RWPE1 (cell line): ENCODE measurements at regions not wholly inside any gene's neighbourhood (a gene's known extent, or its start where the extent isn't known, plus 50 kb on each side); places are given as distances from the start of the nearest gene placed in this dataset.

ENCODE experiments used
- CTCF ChIA-PET: fragments of 350-600 bp; sonication (Branson Sonifier 250); formaldehyde crosslinking; extraction: SDS; loops from one replicate; lab custom pipeline; 2021; lab: Yijun Ruan, JAX
- POLR2A ChIA-PET: fragments of 400-600 bp; formaldehyde crosslinking; extraction: SDS; loops from one replicate; lab custom pipeline; 2020; ENCODE audit warnings: antibody characterized with exemption; ENCODE audit not compliant: low non-redundant PET; lab: Yijun Ruan, JAX
- DNase-seq: peaks from one replicate; pipeline ENCODE4 v3.0.0; 2012; ENCODE audit warnings: low spot score
- H3K27ac ChIP-seq: fragments of 450-650 bp; 2 replicates; pipeline ENCODE4 v1.5.1; 2017
- CTCF ChIP-seq: fragments of 450-650 bp; conservative IDR thresholded peaks from 2 replicates; pipeline ENCODE4 v1.5.1; 2017; ENCODE audit warnings: low read depth, mild to moderate bottlenecking

- no peak for TF ChIP-seq CTCF
- no peak for DNase-seq
- CTCF ChIA-PET = no interaction called here
- H3K27ac ChIP-seq = no peak overlapping the region
- POLR2A ChIA-PET = no interaction called here
These were observed 95.9 kb downstream of the GLUL start for GRCh38 chr1:182295697-182296096.

- TF ChIP-seq CTCF = no peak
- no peak overlapping the region for H3K27ac ChIP-seq
- POLR2A ChIA-PET = no interaction called here
- DNase-seq = no peak
- CTCF ChIA-PET = no interaction called here
These were observed 98.4 kb downstream of the GLUL start for GRCh38 chr1:182293119-182293589.

GRCh38 chr1:182292193-182292741 lies 99.3 kb downstream of the GLUL start:
- POLR2A ChIA-PET = no interaction called here
- no peak for DNase-seq
- H3K27ac ChIP-seq = no peak overlapping the region
- CTCF ChIA-PET = interaction anchor here (0.6 kb wide), 1 partner anchor 592 kb away, joined by 4 read pairs; no protein-coding TSS in a partner anchor
- TF ChIP-seq CTCF = no peak

- ChIA-PET CTCF (interaction anchor here (0.6 kb wide), 1 partner anchor 593 kb away, joined by 4 read pairs; no protein-coding TSS in a partner anchor), POLR2A (no interaction called here)
- TF ChIP-seq CTCF = no peak
- no peak for DNase-seq
- H3K27ac ChIP-seq = peak overlapping the region; percentile 73
These were observed 99.9 kb downstream of the GLUL start for GRCh38 chr1:182291584-182292192.

- H3K27ac ChIP-seq = no peak overlapping the region
- no peak for DNase-seq
- no peak for TF ChIP-seq CTCF
- ChIA-PET POLR2A (no interaction called here), CTCF (interaction anchor here (0.8 to 0.9 kb wide), 2 partner anchors 146 to 147 kb away, joined by 3 read pairs; no protein-coding TSS in a partner anchor)
These were observed 102.6 kb downstream of the GLUL start for GRCh38 chr1:182288749-182289604.

GRCh38 chr1:182286761-182287160 lies 104.8 kb downstream of the GLUL start:
- no peak overlapping the region for H3K27ac ChIP-seq
- DNase-seq = no peak
- no peak for TF ChIP-seq CTCF
- POLR2A ChIA-PET = interaction anchor here (0.7 kb wide), 1 partner anchor 143 kb away, joined by 3 read pairs; no protein-coding TSS in a partner anchor
- CTCF ChIA-PET = no interaction called here
